Mucosa of descending colon (tissue), 3 donors: ENCODE measurements at regions not wholly inside any gene's neighbourhood (a gene's known extent, or its start where the extent isn't known, plus 50 kb on each side); places are given as distances from the start of the nearest gene placed in this dataset.

ENCODE experiments used
- ATAC-seq: fragments of 200-7000 bp; cut with Tn5 transposase; one replicate; pipeline ENCODE4 v1.9.1; 2020; ENCODE audit warnings: mild to moderate bottlenecking, moderate library complexity
- DNase-seq, 3 donors: peaks; one replicate each; pipeline ENCODE4 v3.0.0-alpha.2; 2020
- H3K36me3 ChIP-seq: fragments of 200-600 bp; one replicate; pipeline ENCODE4 v1.8.0; 2021; ENCODE audit warnings: low read depth, mild to moderate bottlenecking
- H3K4me1 ChIP-seq: fragments of 200-600 bp; one replicate; pipeline ENCODE4 v1.8.0; 2021; ENCODE audit warnings: low read depth, mild to moderate bottlenecking
- H3K4me3 ChIP-seq: fragments of 200-600 bp; one replicate; pipeline ENCODE4 v1.8.0; 2021; ENCODE audit warnings: mild to moderate bottlenecking
- H3K9me3 ChIP-seq: fragments of 200-600 bp; one replicate; pipeline ENCODE4 v1.8.0; 2021; ENCODE audit warnings: mild to moderate bottlenecking
- CTCF ChIP-seq: fragments of 200-600 bp; IDR thresholded peaks from one replicate; pipeline ENCODE4 v1.8.0; 2022; ENCODE audit warnings: antibody characterized with exemption, mild to moderate bottlenecking
- intact Hi-C, 2 donors: fragments of 100-400 bp; cut with DNase I in 1 of 2; cut with micrococcal nuclease in 1 of 2; formaldehyde crosslinking; loops; one replicate each; pipeline versions ENCODE4 v1.11.0 to v1.11.1; 2022; cut with DNase I, micrococcal nuclease
- donor health status: DM: no; HTN: no; CAD: no; lungs with moderate emphysema.
- donor health status: DM: no; HTN: no; CAD: no.
- donor health status: DM: no; HTN: yes; CAD: no.

GRCh38 chr13:84563611-84564010, 681.3 kb upstream of the SLITRK1 start:
- Histone ChIP-seq H3K4me3 (no peak overlapping the region), H3K9me3 (peaks cover 4% of the 10 kb centered on the region), H3K4me1 (no peaks in the 10 kb centered on the region), H3K36me3 (no peaks in the 10 kb centered on the region)
- ATAC-seq (no peak), DNase-seq (no peak)
- TF ChIP-seq CTCF = no peak
- intact Hi-C loops = no loop called here

- Histone ChIP-seq H3K36me3 (no peaks in the 10 kb centered on the region), H3K4me3 (no peak overlapping the region), H3K4me1 (no peaks in the 10 kb centered on the region), H3K9me3 (peaks cover 2% of the 10 kb centered on the region)
- intact Hi-C loops = no loop called here
- TF ChIP-seq CTCF = no peak
- DNase-seq (no peak), ATAC-seq (no peak)
Measured at GRCh38 chr13:84553227-84553626, 671.0 kb upstream of the SLITRK1 start.

DNA sequence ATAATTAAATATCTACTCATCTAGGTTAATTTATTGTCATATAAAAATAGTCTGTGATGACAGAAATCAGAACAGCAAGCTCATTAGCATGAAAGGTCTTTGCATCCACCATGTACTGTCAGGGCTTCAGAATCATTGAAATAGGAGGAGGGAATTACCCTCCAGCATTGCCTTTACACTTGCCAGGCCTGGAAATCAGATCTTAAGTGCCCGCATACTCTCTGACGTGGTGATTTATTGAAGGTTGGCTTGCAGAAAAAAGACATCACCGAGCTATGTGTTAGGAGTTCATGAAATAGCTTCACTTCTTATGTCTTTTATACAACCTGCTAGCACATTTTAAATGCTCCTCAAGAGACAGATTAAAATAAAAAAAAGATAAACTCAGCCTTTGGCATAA, 661.7 kb upstream of the SLITRK1 start:
- no peak for TF ChIP-seq CTCF
- intact Hi-C loops = no loop called here
- Histone ChIP-seq H3K9me3 (peaks cover 10% of the 10 kb centered on the region), H3K4me1 (no peaks in the 10 kb centered on the region), H3K36me3 (no peaks in the 10 kb centered on the region), H3K4me3 (no peak overlapping the region)
- DNase-seq (no peak), ATAC-seq (no peak)

DNA sequence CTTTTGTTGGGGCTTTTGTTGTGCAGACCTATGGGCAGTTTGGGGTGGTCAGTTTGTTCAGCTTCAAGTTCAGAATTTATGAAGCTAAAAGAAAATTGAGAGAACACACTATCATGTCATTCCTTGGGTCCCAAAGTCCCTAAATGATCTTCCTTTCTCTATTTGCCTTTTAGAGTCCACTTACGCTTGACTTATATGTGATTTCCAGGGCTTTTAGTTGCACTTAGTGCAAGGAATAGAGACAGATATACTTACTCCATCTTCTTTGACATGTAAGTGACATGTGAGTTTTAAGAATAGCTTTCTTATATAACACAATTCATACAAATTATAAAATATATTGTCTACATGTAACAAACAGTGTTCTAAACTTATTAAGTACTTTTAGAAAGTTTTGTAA, 660.1 kb upstream of the SLITRK1 start:
- TF ChIP-seq CTCF = no peak
- Histone ChIP-seq H3K36me3 (no peaks in the 10 kb centered on the region), H3K4me3 (no peak overlapping the region), H3K9me3 (peaks cover 10% of the 10 kb centered on the region), H3K4me1 (no peaks in the 10 kb centered on the region)
- DNase-seq (no peak), ATAC-seq (no peak)
- intact Hi-C loops = no loop called here

GRCh38 chr13:84536906-84537305, 654.6 kb upstream of the SLITRK1 start:
- H3K4me1 ChIP-seq = no peaks in the 10 kb centered on the region
- DNase-seq (no peak), ATAC-seq (no peak)
- peaks cover 12% of the 10 kb centered on the region for H3K9me3 ChIP-seq
- no peak for TF ChIP-seq CTCF
- intact Hi-C loops = no loop called here
- no peak overlapping the region for H3K4me3 ChIP-seq
- H3K36me3 ChIP-seq = no peaks in the 10 kb centered on the region

DNA sequence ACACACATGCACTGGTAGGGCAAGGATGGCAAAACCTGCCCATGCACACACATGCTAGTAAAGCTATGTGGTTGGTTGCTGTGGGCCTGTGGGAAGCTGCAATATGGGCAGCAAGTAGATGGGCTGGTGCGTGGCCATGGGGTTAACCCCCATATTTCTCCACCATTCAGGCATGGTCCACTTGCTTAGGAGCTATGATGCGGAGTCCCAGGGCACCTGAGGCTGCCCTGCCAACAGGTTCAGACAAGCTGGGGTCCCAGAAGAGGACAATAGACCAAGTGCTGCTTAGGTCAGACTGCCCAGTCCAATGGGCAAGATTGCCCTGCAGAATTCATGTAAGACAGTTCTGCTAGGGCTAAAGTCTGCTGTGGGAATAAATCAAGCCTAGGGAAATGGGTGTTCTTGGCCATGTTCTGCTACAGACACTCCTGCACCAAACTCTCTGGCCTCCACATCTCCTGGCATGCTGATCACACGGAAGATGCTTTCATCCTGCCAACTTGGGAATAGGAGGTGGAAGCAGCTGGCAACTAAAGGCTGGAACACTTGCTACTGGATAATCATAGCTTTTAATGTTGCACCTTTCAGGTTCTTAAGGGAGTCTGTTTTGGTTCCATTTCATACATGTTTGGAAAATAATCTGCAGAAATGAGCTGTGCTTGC, 646.3 kb upstream of the SLITRK1 start:
- TF ChIP-seq CTCF = no peak
- no peaks in the 10 kb centered on the region for H3K36me3 ChIP-seq
- H3K4me3 ChIP-seq = no peak overlapping the region
- DNase-seq = no peak
- H3K9me3 ChIP-seq = peaks cover 6% of the 10 kb centered on the region
- intact Hi-C loops = no loop called here
- no peak for ATAC-seq
- H3K4me1 ChIP-seq = no peaks in the 10 kb centered on the region
